PFSK-1 (cell line): ENCODE measurements at regions not wholly inside any gene's neighbourhood (a gene's known extent, or its start where the extent isn't known, plus 50 kb on each side); places are given as distances from the start of the nearest gene placed in this dataset.

Experiments
- FOXP2 ChIP-seq: optimal IDR thresholded peaks from 2 replicates; pipeline ENCODE3; 2011; ENCODE audit warnings: borderline replicate concordance, control low read depth, inconsistent platforms; ENCODE audit not compliant: insufficient read depth; ENCODE audit errors: extremely low read length, extremely low read depth
- POLR2AphosphoS5 ChIP-seq: IDR thresholded peaks from 2 replicates; pipeline ENCODE4 v1.6.1; 2012; ENCODE audit warnings: low read depth, mild to moderate bottlenecking, control low read depth, low read length, moderate library complexity
- SIN3A ChIP-seq: IDR thresholded peaks from 2 replicates; pipeline ENCODE4 v1.6.1; 2012; ENCODE audit warnings: mild to moderate bottlenecking, low read length, moderate library complexity, borderline replicate concordance; ENCODE audit not compliant: insufficient read depth
- TAF1 ChIP-seq: IDR thresholded peaks from 2 replicates; pipeline ENCODE4 v1.6.1; 2012; ENCODE audit warnings: low read length, control low read depth, borderline replicate concordance; ENCODE audit not compliant: insufficient read depth
- TF ChIP-seq, protein P1 (sequence below), 2 experiments: IDR thresholded peaks; 2 replicates each; pipeline versions ENCODE4 v1.6.1 to v1.8.0; 2011 to 2012; ENCODE audit warnings: low read depth in 2 of 2, low read length in 2 of 2, control low read depth in 1 of 2, inconsistent platforms in 1 of 2, mild to moderate bottlenecking in 1 of 2, moderate library complexity in 1 of 2; ENCODE audit not compliant: insufficient read depth in 1 of 2

DNA sequence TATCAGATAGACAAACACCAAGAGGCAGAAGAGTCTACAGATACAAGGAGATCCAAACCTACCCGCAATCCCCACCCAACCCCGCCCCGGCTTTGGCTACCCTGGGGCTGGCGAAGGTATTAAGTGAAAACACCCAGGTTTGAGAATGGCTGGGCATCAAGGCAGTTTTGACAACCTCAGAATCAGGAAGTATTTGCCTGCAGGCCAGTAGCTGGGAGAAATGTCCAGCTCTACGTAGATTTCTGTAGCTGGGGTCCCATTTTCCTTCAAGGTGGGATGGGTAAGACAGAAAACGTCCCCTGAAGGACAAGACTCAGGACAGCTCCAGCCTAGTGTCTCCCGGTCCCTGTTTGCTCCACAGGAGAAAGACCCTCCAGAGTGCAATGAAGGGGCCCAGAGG is 101.8 kb upstream of the ERG start:
- TF ChIP-seq TAF1 (no peak), POLR2AphosphoS5 (no peak), SIN3A (no peak)
- TF ChIP-seq, protein P1, sequence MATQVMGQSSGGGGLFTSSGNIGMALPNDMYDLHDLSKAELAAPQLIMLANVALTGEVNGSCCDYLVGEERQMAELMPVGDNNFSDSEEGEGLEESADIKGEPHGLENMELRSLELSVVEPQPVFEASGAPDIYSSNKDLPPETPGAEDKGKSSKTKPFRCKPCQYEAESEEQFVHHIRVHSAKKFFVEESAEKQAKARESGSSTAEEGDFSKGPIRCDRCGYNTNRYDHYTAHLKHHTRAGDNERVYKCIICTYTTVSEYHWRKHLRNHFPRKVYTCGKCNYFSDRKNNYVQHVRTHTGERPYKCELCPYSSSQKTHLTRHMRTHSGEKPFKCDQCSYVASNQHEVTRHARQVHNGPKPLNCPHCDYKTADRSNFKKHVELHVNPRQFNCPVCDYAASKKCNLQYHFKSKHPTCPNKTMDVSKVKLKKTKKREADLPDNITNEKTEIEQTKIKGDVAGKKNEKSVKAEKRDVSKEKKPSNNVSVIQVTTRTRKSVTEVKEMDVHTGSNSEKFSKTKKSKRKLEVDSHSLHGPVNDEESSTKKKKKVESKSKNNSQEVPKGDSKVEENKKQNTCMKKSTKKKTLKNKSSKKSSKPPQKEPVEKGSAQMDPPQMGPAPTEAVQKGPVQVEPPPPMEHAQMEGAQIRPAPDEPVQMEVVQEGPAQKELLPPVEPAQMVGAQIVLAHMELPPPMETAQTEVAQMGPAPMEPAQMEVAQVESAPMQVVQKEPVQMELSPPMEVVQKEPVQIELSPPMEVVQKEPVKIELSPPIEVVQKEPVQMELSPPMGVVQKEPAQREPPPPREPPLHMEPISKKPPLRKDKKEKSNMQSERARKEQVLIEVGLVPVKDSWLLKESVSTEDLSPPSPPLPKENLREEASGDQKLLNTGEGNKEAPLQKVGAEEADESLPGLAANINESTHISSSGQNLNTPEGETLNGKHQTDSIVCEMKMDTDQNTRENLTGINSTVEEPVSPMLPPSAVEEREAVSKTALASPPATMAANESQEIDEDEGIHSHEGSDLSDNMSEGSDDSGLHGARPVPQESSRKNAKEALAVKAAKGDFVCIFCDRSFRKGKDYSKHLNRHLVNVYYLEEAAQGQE (IDR thresholded peaks at IDR 0.05; ENCODE audit: insufficient read depth in 1 of 2, low read depth in 2 of 2, low read length in 2 of 2): no peak

DNA sequence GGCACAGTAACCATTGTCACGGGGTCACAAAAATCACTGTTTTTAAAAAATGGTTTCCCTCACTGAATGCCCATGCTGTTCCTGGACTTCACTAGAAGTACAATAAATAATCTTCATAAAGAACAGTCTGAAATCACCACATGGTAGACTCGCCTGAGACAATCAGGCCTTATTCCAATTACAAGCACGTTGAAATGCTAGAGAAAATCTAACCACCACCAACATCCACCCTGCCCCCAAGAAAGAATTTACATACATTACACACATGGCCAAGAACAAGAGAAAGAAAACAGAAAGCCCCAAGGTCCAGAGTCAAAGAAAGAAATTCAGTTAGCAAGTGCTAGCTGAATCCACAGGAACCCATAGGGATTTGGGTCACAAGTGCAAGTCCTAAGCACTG is 107.0 kb upstream of the ERG start:
- TF ChIP-seq, protein P1 (IDR thresholded peaks at IDR 0.05; ENCODE audit: insufficient read depth in 1 of 2, low read depth in 2 of 2, low read length in 2 of 2): no peak
- TF ChIP-seq TAF1 (no peak), SIN3A (no peak), POLR2AphosphoS5 (no peak), FOXP2 (no peak)

DNA sequence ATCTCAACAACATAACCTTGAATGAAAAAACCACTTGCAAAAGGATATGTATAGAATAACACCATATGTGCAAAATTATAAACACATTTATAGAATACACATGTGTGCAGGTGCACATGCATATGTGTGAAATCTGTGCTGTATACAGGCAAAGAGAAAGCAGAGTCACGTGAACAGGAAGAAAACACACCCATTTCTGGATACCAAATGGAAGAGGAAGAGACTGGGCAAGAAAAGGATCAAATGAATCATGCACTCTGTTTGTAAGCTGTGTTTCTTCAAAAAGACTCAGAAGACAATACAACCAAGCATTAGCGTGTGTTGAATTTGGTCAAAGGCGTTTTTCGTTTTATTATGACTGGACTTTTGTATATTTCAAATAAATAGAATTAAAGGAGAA is 111.3 kb upstream of the ERG start:
- TF ChIP-seq POLR2AphosphoS5: no peak
- TF ChIP-seq FOXP2: no peak
- no peak for TF ChIP-seq SIN3A
- no peak for TF ChIP-seq TAF1
- TF ChIP-seq, protein P1 (IDR thresholded peaks at IDR 0.05; ENCODE audit: insufficient read depth in 1 of 2, low read depth in 2 of 2, low read length in 2 of 2): no peak

DNA sequence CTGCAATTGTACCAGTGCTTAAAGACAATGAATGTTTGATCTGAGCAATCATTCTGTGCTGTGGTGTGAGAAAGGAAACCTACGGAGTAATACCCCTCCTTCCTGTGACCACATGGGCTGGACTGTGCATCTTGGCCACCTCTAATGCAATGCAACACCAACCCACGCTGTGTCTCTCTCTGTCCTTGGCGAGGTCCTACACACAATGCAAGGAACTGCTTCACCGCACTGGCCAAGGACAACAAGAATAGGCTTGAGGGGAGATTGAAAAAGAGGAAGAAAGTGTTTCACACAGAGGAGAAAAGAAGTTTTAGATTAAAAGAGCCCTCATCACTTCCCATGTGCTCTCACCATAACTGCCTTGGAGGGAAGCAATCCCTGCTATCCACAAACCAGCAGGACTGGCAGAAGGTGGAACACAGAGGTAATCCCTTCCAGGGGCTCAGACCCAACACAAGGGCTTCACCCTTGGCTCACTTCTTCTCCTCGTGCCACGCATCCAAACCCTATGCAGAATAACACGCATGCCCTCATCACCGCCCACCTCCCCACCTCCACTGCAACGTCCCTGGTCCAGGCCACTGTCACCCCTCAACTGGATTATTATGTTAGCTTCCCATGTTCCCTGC is 112.5 kb upstream of the ERG start:
- TF ChIP-seq POLR2AphosphoS5 (no peak), TAF1 (no peak), SIN3A (no peak), FOXP2 (no peak)
- TF ChIP-seq, protein P1 (IDR thresholded peaks at IDR 0.05; ENCODE audit: insufficient read depth in 1 of 2, low read depth in 2 of 2, low read length in 2 of 2): no peak

DNA sequence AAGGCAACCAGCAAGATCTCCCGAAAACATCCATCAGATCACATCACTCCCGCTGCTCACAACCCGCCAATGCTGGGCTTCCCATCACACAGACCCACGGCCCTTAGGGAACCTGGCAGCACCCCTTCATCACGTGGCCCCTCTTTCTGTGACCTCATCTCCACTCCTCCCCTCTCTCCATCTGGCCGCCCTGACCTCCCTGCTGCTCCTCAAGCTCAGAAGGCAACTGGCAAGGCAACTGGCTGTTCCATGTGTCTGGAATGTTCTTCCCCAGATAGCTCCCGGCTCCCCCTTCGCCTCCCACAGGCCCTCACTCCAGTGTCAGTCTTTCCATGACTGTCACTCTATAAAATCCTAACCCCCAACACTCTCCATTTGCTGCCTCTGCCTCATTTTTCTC is 113.0 kb upstream of the ERG start:
- no peak for TF ChIP-seq POLR2AphosphoS5
- TF ChIP-seq TAF1: no peak
- TF ChIP-seq, protein P1 (IDR thresholded peaks at IDR 0.05; ENCODE audit: insufficient read depth in 1 of 2, low read depth in 2 of 2, low read length in 2 of 2): no peak
- no peak for TF ChIP-seq SIN3A
- no peak for TF ChIP-seq FOXP2
